Peyer's patch (tissue), 4 donors: ENCODE measurements at regions not wholly inside any gene's neighbourhood (a gene's known extent, or its start where the extent isn't known, plus 50 kb on each side); places are given as distances from the start of the nearest gene placed in this dataset.

Experiments
- POLR2A ChIP-seq, 2 donors: fragments of 450-650 bp; IDR thresholded peaks; one replicate each; pipeline ENCODE4 v1.5.1; 2017; ENCODE audit warnings: antibody characterized with exemption in 2 of 2, mild to moderate bottlenecking in 2 of 2, moderate library complexity in 2 of 2
- TF ChIP-seq, protein P1 (sequence below), 6 experiments: fragments of 450-650 bp in 4 of 6; fragments of 200-600 bp in 2 of 6; sonication (generic) in 1 of 6; IDR thresholded peaks; one replicate each; pipeline ENCODE4 v1.5.1; 2017 to 2019; ENCODE audit warnings: antibody characterized with exemption in 6 of 6, mild to moderate bottlenecking in 3 of 6, moderate library complexity in 1 of 6

DNA sequence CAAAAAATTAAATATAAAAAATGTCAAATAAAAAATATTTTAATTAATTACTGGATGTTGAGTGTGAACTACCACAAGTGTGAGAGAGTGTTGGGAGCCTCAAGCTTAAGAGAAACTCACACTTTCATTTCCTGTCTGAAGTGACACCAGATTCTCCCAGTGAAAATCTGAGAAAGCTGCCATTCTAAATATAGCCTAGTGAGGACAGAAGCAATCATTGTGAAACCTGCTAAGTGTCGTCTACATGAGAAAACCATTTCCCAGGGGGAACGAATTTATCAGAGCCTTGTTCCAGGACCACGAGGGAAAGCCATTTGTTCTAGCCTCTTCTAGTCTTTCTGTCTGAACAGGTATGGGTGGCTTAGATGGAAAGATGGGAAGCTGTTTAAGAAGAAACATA lies 329.3 kb upstream of the PRMT6 start:
- no peak for TF ChIP-seq POLR2A (IDR thresholded peaks at IDR 0.05)
- TF ChIP-seq, protein P1, sequence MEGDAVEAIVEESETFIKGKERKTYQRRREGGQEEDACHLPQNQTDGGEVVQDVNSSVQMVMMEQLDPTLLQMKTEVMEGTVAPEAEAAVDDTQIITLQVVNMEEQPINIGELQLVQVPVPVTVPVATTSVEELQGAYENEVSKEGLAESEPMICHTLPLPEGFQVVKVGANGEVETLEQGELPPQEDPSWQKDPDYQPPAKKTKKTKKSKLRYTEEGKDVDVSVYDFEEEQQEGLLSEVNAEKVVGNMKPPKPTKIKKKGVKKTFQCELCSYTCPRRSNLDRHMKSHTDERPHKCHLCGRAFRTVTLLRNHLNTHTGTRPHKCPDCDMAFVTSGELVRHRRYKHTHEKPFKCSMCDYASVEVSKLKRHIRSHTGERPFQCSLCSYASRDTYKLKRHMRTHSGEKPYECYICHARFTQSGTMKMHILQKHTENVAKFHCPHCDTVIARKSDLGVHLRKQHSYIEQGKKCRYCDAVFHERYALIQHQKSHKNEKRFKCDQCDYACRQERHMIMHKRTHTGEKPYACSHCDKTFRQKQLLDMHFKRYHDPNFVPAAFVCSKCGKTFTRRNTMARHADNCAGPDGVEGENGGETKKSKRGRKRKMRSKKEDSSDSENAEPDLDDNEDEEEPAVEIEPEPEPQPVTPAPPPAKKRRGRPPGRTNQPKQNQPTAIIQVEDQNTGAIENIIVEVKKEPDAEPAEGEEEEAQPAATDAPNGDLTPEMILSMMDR (IDR thresholded peaks at IDR 0.05), result no peak
